ENCODE measurements at regions not wholly inside any gene's neighbourhood (a gene's known extent, or its start where the extent isn't known, plus 50 kb on each side); places are given as distances from the start of the nearest gene placed in this dataset.

- H3K4me3 Mint-ChIP-seq: no peak overlapping the region
- H3K36me3 Mint-ChIP-seq: no peaks in the 10 kb centered on the region
- peaks cover 13% of the 10 kb centered on the region for H3K4me1 Mint-ChIP-seq
- CTCF ChIA-PET: interaction anchor here (1.4 kb wide), 1 partner anchor 81 kb away, joined by 3 read pairs; no protein-coding TSS in a partner anchor
- H3K9me3 Mint-ChIP-seq: no peaks in the 10 kb centered on the region
- no peak overlapping the region for H3K27ac Mint-ChIP-seq
- DNase-seq: no peak
- H3K27me3 Mint-ChIP-seq: peaks cover 4% of the 10 kb centered on the region
These were observed 59.8 kb upstream of the CARMIL1 start for GRCh38 chr6:25219216-25219916.

GRCh38 chr6:25219917-25220278, 59.3 kb upstream of the CARMIL1 start:
- CTCF ChIA-PET: interaction anchor here (1.0 to 1.5 kb wide), 2 partner anchors 337 to 498 kb away, joined by 3 to 4 read pairs; no protein-coding TSS in a partner anchor
- Mint-ChIP-seq H3K4me1 (peaks cover 13% of the 10 kb centered on the region), H3K27me3 (peaks cover 4% of the 10 kb centered on the region), H3K36me3 (no peaks in the 10 kb centered on the region), H3K4me3 (no peak overlapping the region), H3K27ac (no peak overlapping the region), H3K9me3 (no peaks in the 10 kb centered on the region)
- no peak for DNase-seq

- Mint-ChIP-seq H3K4me3 (no peak overlapping the region), H3K9me3 (no peaks in the 10 kb centered on the region), H3K27ac (no peak overlapping the region), H3K27me3 (peaks cover 6% of the 10 kb centered on the region), H3K4me1 (peaks cover 13% of the 10 kb centered on the region), H3K36me3 (no peaks in the 10 kb centered on the region)
- CTCF ChIA-PET: interaction anchor here (1.0 to 1.5 kb wide), 2 partner anchors 336 to 497 kb away, joined by 3 to 4 read pairs; no protein-coding TSS in a partner anchor
- no peak for DNase-seq
These were observed 58.3 kb upstream of the CARMIL1 start for GRCh38 chr6:25220857-25221256.

- Mint-ChIP-seq H3K4me3 (no peak overlapping the region), H3K4me1 (peaks cover 13% of the 10 kb centered on the region), H3K27me3 (peaks cover 6% of the 10 kb centered on the region), H3K36me3 (no peaks in the 10 kb centered on the region), H3K27ac (no peak overlapping the region), H3K9me3 (no peaks in the 10 kb centered on the region)
- CTCF ChIA-PET: interaction anchor here (0.9 to 2.7 kb wide), 11 partner anchors 9 to 496 kb away, joined by 3 to 23 read pairs (median 7); no protein-coding TSS in a partner anchor
- no peak for DNase-seq
These were observed 57.0 kb upstream of the CARMIL1 start for GRCh38 chr6:25222006-25222678.

GRCh38 chr6:25223490-25223991, 55.6 kb upstream of the CARMIL1 start:
- peaks cover 6% of the 10 kb centered on the region for H3K27me3 Mint-ChIP-seq
- peak overlapping the region; percentile 31 for H3K4me3 Mint-ChIP-seq
- H3K9me3 Mint-ChIP-seq: no peaks in the 10 kb centered on the region
- peaks cover 13% of the 10 kb centered on the region for H3K4me1 Mint-ChIP-seq
- no peak overlapping the region for H3K27ac Mint-ChIP-seq
- CTCF ChIA-PET: interaction anchor here (0.6 to 2.7 kb wide), 32 partner anchors 8 to 496 kb away, joined by 3 to 23 read pairs (median 4); partner anchors contain the start of gene CARMIL1
- H3K36me3 Mint-ChIP-seq: no peaks in the 10 kb centered on the region
- peak; percentile 73 for DNase-seq

GRCh38 chr6:25224242-25224641, 54.9 kb upstream of the CARMIL1 start:
- Mint-ChIP-seq H3K4me3 (peak overlapping the region; percentile 16), H3K36me3 (no peaks in the 10 kb centered on the region), H3K4me1 (peaks cover 13% of the 10 kb centered on the region), H3K9me3 (no peaks in the 10 kb centered on the region), H3K27ac (no peak overlapping the region), H3K27me3 (peaks cover 6% of the 10 kb centered on the region)
- DNase-seq: no peak
- CTCF ChIA-PET: interaction anchor here (1.0 to 2.7 kb wide), 15 partner anchors 11 to 494 kb away, joined by 3 to 23 read pairs (median 6); partner anchors contain the start of gene CARMIL1

- CTCF ChIA-PET: interaction anchor here (0.6 to 1.1 kb wide), 2 partner anchors 33 to 38 kb away, joined by 3 read pairs; no protein-coding TSS in a partner anchor
These were observed 51.3 kb upstream of the CARMIL1 start for GRCh38 chr6:25227854-25228253.

More at GRCh38 chr6:25227854-25228253, 51.3 kb upstream of the CARMIL1 start:
- no peak for DNase-seq
- H3K4me3 Mint-ChIP-seq: no peak overlapping the region
- peaks cover 13% of the 10 kb centered on the region for H3K4me1 Mint-ChIP-seq
- H3K27ac Mint-ChIP-seq: no peak overlapping the region
- peaks cover 13% of the 10 kb centered on the region for H3K27me3 Mint-ChIP-seq
- no peaks in the 10 kb centered on the region for H3K36me3 Mint-ChIP-seq
- no peaks in the 10 kb centered on the region for H3K9me3 Mint-ChIP-seq

Measured in activated naive CD4-positive, alpha-beta T cell treated with anti-CD3 and anti-CD28 coated beads, Interleukin-2, amount 10 ng/mL, durations not matched to agents 7 days and 5 days (primary cell).